Activated CD4-positive, alpha-beta T cell treated with anti-CD3 and anti-CD28 coated beads, Interleukin-2, Interleukin-4, amounts not matched to agents 100 ng/mL and 50 ng/mL, durations not matched to agents 16 hours and 8 hours (primary cell): ENCODE measurements at regions not wholly inside any gene's neighbourhood (a gene's known extent, or its start where the extent isn't known, plus 50 kb on each side); places are given as distances from the start of the nearest gene placed in this dataset.
A peak's percentile ranks its signal among the peaks of the same experiment; 100 is the strongest.
"Not testable (repeated sequence)": the region's sequence is repeated elsewhere in the genome, so short reads cannot be mapped to it uniquely, and the experiment has no call there.

Experiments used
- DNase-seq: peaks from one replicate; pipeline ENCODE4 v3.0.0-alpha.2; 2020; ENCODE audit warnings: low spot score

DNA sequence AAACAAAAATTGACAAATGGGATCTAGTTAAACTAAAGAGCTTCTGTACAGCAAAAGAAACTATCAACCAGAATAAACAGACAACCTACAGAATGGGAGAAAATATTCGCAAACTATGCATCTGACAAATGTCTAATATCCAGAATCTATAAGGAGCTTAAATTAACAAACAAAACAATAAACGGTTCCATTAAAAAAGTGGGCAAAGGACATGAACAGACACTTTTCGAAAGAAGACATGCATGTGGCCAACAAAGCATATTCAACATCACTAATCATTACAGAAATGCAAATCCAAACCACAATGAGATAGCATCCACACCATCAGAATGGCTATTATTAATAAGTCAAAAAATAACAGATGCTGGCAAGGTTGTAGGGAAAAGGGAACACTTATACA, 50.5 kb upstream of the MED13L start:
- DNase-seq = not testable (repeated sequence)

DNA sequence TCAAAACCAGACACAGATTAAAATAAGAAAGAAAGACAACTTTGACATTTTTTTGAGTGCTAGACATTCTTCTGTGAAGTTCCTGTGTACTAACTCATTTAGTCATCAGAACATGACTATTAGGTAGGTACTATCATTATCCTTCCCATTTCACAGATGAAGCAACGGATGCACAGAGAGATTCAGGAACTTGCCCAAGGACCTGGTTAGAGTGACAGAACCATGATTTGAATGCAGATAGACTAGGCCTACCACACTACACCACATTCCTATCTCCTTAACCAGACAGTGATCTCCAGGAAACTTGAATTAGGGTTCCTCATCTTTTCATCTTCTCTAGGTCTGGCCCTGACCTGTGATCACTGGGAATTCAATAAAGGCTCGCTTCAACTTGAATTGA, 54.4 kb upstream of the MED13L start:
- no peak for DNase-seq

DNA sequence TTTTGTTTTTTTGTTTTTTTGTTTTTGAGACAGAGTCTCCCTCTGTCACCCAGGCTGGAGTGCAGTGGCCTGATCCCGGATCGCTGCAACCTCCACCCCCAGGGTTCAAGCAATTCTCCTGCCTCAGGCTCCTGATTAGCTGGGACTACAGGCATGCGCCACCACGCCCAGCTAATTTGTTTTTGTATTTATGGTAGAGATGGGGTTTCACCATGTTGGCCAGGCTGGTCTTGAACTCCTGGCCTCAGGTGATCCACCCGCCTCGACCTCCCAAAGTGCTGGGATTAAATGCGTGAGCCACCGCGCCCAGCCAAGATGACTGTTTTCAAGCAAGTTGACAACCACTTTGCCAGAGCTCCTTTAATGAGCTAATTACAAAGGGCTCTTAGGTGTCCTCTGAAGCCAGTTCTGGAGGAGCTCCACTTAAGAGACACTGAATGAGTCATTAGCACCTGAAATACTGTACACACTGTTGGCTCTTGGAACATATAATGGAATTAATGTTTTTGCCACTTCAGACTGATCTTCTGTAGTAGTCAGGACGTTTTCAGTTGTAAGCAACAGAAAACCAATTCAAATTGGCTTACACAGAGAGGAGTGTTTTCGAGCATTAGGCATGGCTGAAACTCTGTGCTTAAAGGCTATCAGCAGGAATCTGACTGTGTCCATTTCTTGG, 55.4 kb upstream of the MED13L start:
- no peak for DNase-seq

DNA sequence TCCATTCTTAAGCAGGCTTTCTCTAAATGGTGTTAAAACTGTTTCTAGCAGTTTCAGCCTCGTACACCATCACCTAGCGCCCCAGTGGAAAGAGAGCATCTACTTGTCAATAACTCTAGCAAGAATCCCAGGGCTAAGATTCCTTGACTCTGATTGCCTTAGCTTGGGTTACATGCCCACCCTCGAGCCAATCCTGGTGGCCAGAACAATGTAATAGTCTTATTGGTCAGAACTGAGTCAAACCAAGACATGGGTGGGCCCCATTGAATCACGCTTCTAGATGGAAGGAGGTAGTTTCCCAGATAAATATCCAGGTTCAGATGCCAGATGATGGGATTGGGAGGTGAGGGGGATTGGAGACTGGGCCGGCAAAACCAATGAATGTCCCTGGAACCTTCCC, 55.9 kb upstream of the MED13L start:
- no peak for DNase-seq

DNA sequence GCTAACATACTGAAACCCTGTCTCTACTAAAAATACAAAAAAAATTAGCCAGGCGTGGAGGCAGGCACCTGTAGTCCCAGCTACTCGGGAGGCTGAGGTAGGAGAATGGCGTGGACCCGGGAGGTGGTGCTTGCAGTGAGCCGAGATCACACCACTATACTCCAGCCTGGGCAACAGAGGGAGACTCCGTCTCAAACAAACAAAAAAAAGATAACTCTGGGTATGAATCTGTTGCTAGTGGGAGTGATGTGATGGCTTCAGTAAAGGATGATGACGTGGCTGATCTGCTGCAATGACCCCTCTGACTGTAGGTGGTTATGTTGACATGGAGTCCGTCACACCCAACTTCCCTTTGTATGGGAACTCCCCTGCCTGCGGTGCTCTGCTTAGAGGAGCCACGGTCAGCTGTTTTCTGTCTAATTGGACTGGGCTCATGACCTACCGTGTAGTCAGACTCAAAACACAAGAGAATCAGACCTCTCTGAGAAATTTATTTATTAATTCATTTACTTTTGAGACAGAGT, 59.1 kb upstream of the MED13L start:
- DNase-seq = peak; percentile 23

DNA sequence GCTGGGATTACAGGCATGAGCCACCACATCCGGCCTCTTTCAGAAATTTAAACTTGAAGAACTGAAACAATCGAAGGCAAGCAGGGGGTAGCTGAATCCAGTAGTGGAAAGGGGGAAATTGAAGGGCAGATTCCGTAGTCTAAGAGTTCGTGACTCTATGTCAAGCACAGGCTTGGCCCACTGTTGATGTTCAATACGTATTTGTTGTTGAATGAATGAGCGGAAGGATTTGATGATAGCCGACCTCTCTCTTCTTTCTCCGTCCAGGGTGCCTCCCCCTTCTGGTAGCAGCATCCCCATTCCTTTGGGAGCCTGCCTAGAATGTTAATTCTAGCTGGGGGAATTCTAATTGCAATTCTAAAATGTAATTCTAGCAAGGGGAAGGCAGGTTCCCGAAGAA, 59.8 kb upstream of the MED13L start:
- DNase-seq = no peak

DNA sequence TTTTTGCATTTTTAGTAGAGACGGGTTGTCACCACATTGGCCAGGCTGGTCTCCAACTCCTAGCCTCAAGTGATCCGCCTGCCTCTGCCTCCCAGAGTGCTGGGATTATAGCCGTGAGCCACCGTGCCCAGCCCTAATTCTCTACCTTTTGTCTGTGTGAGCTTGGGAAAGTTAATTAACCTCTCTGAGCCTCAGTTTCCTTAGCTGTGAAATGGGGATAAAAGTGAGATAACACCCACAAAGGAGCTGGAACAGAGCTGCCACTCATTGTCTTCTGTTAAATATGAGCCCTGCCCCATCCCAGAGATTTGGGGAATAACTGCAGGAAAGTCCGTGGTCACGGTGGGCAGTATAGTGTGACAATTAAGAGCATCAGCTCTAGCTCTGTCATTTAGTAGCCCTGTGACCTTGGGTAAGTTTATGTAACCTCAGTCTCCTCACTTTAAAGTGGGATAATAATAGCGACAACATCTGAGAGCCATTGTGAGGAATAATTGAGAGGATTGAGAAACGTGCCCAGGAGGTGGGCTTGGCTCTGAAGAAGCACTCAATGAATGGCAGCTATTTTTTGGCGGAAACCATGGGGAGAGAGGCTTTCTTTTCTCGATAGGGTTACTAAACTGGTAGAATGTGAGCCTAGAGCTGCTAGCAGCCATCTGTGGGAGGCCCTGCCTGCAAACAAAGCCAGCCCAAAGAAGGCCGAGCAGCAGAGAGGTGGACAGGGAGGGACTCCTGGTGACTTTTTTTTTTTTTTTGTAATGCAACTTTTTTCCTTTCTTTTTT, 60.8 kb upstream of the MED13L start:
- DNase-seq = no peak

DNA sequence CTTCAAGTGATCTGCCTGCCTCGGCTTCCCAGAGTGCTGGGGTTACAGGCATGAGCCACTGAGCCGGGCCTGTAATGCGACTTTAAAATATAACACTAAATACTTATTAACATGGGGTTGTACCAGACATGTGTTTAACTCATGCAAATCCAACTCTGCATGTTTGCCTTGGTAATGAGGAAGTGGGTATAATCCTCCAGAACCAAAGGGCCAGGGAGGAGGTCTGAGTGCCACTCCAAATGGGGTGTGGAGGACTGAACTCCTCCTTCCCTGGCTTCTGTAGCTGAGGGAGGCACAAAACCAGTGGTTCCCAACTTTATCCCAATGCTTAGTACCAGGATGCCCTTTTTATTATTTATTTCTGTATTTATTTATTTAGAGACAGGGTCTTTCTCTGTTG, 61.6 kb upstream of the MED13L start:
- no peak for DNase-seq

DNA sequence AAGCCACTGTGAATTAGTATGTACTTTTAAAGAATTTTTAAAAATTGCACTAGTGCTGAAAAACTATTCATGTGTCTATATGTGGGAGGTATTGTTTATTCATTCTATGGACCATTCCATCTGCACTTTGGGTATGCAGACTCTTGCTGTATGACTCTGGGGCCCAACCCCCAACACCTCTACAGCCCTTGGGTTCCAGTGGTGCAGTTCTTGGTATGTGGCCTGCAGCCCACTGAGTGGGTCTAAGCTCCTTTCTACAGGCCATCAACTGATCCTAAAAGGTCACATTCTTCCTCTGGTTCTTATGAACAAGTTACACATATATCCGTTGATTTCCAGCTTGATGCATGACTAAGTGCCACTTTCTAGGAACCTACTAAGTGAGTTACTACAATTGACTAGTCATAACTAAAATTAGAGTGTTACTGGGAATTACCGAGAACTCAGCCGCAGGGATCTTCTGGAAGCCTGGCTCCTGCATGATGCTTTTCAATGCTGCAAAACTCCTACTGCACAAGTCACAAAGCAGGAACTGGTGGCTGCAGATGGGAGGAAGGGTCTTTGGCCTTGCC, 62.4 kb upstream of the MED13L start:
- peak; percentile 4 for DNase-seq

DNA sequence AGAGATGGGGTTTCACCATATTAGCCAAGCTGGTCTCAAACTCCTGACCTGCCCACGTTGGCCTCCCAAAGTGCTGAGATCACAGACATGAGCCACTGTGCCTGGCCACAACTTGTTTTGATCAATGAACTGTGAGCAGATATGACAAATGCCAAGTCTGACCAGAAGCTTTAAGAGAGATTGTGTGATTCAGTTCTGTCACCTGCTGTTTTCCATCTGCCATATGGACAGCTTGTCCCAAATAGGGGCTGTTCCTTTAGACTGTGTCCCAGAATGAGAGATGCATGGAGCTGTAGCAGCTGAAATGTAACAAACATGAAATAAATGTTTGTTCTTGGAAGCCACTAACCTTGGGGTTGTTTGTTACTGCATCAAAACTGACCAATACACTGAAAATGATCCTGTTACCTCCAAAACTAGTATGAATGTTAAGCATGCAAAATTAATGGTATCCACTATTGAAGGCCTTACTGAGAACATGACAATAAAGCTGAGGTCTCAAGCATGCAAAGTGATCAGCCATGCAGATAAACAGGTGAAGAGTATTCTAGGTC, 65.9 kb upstream of the MED13L start:
- DNase-seq = no peak

- no peak for DNase-seq
These were observed 68.7 kb upstream of the MED13L start for GRCh38 chr12:116346222-116346621.

DNA sequence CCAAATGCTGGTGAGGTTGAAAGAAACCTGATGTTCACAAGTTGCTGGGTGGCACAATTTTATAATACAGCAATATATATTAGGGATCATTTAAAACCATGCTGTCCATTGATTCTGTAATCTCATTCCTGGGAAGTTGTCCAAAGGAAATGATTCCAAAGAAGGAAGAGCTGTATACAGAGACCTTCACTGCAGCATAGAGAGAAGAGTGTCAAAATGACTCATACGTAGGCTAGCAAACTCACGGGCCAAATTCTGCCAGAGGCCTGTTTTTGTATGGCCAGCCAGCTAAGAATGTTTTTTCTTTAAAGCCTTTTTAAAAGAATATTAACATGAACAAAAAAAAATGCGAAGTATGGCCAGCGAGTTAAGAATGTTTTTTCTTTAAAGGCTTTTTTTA, 69.2 kb upstream of the MED13L start:
- no peak for DNase-seq

- DNase-seq = no peak
These were observed 69.8 kb upstream of the MED13L start for GRCh38 chr12:116347265-116347664.

DNA sequence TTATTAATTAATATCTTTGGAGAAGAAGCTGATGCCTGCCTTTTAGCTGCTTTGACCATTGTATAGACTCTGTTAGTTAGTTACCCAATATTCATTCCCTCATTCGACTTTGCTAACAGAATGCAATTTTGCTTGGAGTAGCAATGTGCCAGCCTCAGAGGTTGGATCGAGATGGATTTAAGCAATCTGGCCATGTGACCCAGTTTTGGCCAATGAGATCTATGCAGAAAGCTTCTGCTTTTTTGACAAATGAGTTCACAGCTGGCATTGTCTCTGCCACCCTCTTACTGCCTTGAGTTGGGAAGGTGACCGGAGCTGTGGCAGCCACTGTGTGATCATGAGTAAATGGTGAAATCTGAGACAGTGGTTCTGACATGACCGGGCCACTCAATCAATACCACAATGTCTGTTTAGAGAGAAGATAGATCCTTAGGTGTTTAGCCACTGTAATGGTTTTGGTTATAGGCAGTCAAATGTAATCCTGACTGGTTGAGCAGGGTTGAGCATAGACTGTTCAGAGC, 74.9 kb upstream of the MED13L start:
- DNase-seq = no peak

- DNase-seq = no peak
These were observed 76.5 kb upstream of the MED13L start for GRCh38 chr12:116353958-116354357.

DNA sequence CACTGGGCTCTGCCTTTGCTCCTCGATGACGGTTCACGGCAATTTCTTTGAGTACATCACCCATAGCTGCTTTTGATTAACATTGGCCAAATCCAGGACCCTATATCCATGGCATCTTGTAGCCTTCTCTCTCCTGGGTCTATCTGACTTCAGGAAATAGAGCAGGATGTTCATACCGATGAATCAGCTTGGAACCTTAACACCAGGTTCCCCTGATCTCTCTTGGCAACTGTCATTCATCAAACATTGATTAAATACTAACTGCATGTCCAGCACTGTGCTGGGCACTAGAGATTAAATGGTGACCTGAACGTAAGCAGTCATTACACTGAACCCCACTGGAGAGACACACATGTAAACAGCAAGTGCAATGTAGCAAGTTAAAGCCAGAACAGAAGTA, 77.0 kb upstream of the MED13L start:
- DNase-seq = no peak

GRCh38 chr12:116354950-116355783, 77.7 kb upstream of the MED13L start:
- DNase-seq = no peak

DNA sequence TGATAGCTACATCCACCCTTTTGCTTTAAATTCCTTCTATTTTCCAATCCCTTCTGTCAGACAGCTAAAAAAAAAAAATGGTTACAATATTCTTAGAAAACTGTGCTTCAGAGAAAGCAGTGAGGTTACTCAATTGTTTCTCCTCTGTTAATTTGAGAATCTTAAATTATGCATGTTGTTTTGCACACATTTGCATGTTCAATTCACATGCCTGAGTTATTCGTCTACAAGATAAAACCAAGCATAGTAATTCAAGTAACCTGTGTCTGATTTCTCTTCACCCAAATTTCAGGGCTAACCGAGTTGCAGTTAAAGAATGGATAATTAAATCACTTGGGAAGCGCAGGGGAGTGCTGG, 81.0 kb upstream of the MED13L start:
- no peak for DNase-seq

GRCh38 chr12:116358893-116359761, 81.6 kb upstream of the MED13L start:
- DNase-seq = peak; percentile 66

- no peak for DNase-seq
These were observed 83.3 kb upstream of the MED13L start for GRCh38 chr12:116360579-116361413.
